ENCODE measurements at regions not wholly inside any gene's neighbourhood (a gene's known extent, or its start where the extent isn't known, plus 50 kb on each side); places are given as distances from the start of the nearest gene placed in this dataset.

GRCh38 chr12:111099186-111099585 lies 178.8 kb upstream of the MYL2 start:
- Mint-ChIP-seq H3K27me3 (ENCODE audit: insufficient read depth) (peaks cover 50% of the 10 kb centered on the region), H3K27ac (no peak overlapping the region), H3K4me1 (ENCODE audit: low read depth) (no peaks in the 10 kb centered on the region), H3K36me3 (ENCODE audit: low read depth) (no peaks in the 10 kb centered on the region), H3K9me3 (no peaks in the 10 kb centered on the region), H3K4me3 (no peak overlapping the region)
- no peak for DNase-seq
- TF ChIP-seq, protein P1, sequence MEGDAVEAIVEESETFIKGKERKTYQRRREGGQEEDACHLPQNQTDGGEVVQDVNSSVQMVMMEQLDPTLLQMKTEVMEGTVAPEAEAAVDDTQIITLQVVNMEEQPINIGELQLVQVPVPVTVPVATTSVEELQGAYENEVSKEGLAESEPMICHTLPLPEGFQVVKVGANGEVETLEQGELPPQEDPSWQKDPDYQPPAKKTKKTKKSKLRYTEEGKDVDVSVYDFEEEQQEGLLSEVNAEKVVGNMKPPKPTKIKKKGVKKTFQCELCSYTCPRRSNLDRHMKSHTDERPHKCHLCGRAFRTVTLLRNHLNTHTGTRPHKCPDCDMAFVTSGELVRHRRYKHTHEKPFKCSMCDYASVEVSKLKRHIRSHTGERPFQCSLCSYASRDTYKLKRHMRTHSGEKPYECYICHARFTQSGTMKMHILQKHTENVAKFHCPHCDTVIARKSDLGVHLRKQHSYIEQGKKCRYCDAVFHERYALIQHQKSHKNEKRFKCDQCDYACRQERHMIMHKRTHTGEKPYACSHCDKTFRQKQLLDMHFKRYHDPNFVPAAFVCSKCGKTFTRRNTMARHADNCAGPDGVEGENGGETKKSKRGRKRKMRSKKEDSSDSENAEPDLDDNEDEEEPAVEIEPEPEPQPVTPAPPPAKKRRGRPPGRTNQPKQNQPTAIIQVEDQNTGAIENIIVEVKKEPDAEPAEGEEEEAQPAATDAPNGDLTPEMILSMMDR (IDR thresholded peaks at IDR 0.05), result no peak

DNA sequence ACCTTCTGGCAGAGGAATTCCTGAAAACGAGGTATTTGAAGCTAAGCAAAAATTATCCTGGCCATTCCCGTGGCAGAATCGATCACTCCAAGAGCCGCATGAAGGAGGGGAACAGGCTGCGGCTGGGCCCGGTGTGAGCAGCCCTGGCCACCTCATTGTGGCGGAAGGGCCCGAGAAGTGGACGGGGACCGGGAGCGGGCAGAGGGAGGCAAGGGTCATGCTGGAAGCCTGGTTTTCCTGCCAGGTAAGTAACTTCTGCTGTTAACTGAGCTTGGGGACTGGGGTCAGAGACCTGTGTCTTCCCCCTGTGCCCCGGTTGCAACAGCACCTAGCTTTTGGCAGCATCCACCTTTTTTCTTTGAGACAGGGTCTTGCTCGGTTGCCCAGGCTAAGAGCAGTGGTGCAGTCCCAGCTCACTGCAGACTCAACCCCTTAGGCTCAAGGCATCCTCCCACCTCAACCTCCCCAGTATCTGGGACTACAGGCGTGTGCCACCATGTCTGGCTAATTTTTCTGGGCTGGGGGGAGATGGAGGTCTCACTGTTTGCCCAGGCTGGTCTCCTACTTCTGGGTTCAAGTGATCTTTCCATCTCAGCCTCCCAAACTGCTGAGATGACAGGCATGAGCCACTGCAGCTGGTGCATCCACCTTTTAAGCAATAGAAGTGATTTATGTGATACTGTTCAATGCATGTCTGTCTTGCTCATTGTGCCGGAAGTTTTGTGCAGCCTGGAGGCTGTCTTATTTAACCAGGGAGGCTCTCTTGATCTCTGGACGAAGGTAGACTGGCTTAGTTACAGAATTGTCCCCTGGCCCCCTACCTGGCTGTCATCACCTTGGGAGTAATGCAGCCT lies 174.0 kb upstream of the MYL2 start:
- TF ChIP-seq, protein P1 (IDR thresholded peaks at IDR 0.05), result no peak
- Mint-ChIP-seq H3K27ac (no peak overlapping the region), H3K36me3 (ENCODE audit: low read depth) (no peaks in the 10 kb centered on the region), H3K4me1 (ENCODE audit: low read depth) (no peaks in the 10 kb centered on the region), H3K4me3 (no peak overlapping the region), H3K27me3 (ENCODE audit: insufficient read depth) (peaks cover 61% of the 10 kb centered on the region), H3K9me3 (no peaks in the 10 kb centered on the region)
- DNase-seq, result no peak

GRCh38 chr12:111093428-111094142 lies 173.2 kb upstream of the MYL2 start:
- Mint-ChIP-seq H3K36me3 (ENCODE audit: low read depth) (no peaks in the 10 kb centered on the region), H3K4me1 (ENCODE audit: low read depth) (no peaks in the 10 kb centered on the region), H3K9me3 (no peaks in the 10 kb centered on the region), H3K27ac (no peak overlapping the region), H3K4me3 (no peak overlapping the region), H3K27me3 (ENCODE audit: insufficient read depth) (peaks cover 59% of the 10 kb centered on the region)
- no peak for DNase-seq
- TF ChIP-seq, protein P1 (IDR thresholded peaks at IDR 0.05), result no peak

GRCh38 chr12:111091051-111091450 lies 170.7 kb upstream of the MYL2 start:
- TF ChIP-seq, protein P1 (IDR thresholded peaks at IDR 0.05), result no peak
- no peak for DNase-seq
- Mint-ChIP-seq H3K9me3 (no peaks in the 10 kb centered on the region), H3K4me3 (no peak overlapping the region), H3K4me1 (ENCODE audit: low read depth) (no peaks in the 10 kb centered on the region), H3K27me3 (ENCODE audit: insufficient read depth) (peaks cover 52% of the 10 kb centered on the region), H3K27ac (no peak overlapping the region), H3K36me3 (ENCODE audit: low read depth) (no peaks in the 10 kb centered on the region)

DNA sequence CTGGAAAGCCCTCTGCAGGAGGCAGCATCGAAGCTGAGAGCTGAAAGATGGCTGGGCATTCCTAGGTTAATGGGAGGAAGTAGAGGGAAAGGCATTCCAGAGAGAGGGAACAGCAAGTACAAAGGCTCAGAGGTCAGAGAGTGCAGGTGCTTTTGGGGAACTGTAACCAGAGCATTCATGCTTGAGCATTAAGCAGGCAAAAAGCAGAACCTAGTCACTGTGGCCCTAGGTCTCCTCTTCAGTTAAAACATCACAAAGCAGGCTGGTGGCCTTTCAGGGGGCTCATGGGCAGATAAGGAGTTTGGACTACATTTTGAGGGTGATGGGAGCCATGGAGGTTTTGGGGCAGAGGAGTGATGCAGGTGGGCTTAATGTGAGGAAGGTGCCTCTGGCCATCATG lies 169.2 kb upstream of the MYL2 start:
- Mint-ChIP-seq H3K4me3 (no peak overlapping the region), H3K27me3 (ENCODE audit: insufficient read depth) (peaks cover 55% of the 10 kb centered on the region), H3K9me3 (no peaks in the 10 kb centered on the region), H3K4me1 (ENCODE audit: low read depth) (no peaks in the 10 kb centered on the region), H3K36me3 (ENCODE audit: low read depth) (no peaks in the 10 kb centered on the region), H3K27ac (no peak overlapping the region)
- TF ChIP-seq, protein P1 (IDR thresholded peaks at IDR 0.05), result no peak
- no peak for DNase-seq
